NCI-H2107 treated with DMSO at 0.1 percent for 48 hours (cell line): ENCODE measurements at regions not wholly inside any gene's neighbourhood (a gene's known extent, or its start where the extent isn't known, plus 50 kb on each side); places are given as distances from the start of the nearest gene placed in this dataset.

Experiments
- DNase-seq: peaks from one replicate; lab custom pipeline; 2025; ENCODE audit not compliant: unreplicated experiment; lab: John Stamatoyannopoulos, UW

DNA sequence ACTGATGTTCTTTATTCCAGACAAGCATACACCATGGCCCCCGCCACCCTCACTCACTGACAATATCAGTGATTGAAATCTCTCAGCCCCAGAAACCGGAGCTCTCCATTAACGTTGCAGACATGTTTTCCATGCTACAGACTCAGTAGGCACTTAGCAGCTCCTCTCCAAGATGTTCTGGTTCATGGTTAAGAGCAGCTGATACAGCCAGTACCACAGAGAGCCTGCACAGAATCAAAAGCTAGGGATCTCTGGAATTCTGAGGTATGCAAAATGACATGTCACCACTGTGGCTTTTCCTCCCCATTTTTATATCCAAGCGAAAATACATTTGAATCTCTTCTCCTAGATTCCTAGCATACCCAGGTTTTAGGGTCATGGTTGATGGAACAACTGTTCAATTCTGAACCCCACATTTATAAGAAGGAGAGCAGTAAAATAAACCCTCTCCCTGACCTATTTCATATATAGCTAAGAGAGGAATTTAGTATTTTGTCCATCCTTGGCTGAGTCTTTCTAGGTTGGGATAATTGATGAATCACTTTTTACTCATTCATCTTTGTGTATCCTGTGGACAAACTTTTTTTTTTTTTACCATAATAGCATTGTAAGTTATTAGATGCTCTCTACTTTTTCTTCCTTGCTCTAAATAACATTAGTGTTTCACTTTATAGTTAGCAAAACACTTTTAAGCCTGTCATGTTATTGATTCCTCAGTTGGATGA, 488.4 kb upstream of the PIK3C3 start:
- no peak for DNase-seq

DNA sequence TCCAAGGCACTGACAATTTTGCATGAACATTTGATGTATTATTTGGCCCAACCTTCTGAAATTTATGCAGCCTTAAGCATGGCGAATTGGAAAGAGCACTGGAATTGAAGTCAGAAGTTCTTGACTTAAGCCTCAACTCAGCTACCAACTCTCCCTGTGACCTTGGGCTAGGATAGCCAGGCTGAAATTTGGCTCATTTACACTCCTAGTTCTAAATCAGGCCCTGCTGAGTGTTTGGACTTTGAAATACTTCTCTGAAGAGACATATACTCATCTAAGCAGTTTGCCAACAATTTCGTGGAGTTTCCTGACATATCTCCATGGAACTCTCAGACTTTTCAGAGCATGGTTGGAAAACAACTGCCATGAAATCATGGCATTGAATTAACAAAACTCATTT, 489.6 kb upstream of the PIK3C3 start:
- no peak for DNase-seq

DNA sequence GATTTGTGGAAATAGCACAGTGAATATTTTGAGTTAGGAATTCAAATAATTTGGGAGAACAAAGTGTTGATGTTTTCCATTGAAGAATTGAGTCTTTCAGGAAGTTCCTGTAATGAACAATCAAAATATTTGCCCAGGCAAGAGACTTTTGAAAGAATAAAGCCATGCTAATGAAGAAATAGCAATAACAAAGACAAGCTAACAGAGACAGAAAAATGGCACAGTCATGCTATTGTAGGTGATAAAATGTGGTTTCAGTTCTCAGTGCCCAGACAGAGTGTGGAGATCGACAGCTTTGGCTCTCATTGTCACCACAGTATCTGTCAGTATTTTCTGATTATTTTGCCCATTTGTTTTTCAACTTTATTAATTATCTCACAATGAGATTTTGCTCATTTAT, 490.8 kb upstream of the PIK3C3 start:
- DNase-seq: no peak

DNA sequence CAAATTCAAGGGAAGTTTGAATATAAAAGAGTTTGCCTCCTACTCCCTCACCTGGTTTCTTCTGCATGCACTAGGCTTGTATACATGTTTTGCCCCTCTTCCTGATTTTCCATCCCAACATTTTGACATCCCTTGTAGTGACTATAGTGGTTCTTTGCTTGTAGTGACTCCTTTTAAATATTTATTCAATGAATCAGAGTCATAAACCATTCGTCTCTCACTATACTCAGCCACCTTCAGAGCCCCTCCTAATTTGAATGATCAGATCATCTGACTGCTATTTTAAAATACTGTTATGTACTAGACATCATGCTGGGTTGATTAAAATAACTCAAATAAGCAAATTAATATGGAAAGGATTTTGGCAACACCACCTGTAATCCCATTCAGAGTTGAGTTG, 492.1 kb upstream of the PIK3C3 start:
- no peak for DNase-seq

DNA sequence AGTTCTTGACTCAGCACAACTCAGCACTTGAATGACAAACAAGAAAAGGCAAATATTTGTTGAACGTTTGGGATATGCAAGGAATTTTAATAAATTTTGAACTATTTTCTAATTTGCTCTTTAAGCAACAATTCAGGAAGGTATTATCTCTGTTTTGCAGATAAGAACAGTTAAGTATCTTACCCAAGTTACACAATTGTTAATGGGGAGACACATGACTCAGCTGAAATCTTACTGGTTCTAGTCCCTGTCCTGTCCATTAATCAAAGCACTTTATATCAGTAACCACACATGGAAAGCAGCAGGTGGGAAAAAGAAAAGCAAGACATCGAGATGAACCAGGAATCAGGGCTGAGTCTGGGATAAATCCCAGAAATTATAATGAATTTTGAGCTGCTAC, 493.9 kb upstream of the PIK3C3 start:
- no peak for DNase-seq

DNA sequence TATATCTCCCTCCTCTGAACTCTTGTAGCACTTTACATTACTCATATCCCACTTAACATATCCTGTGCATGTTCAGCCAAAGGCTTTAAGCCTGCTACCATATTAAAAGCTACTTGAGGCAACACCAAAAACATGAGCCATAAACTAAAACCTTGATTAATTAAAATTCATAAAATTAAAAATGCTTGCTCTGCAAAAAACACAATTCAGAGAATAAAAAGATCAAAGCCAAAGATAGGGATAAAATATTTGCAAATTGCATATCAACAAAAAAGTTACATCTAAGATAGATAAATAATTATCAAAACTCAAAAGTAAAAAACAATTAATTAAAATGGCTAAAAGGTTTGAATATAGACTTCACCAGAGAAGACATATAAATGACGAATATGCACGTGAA, 495.4 kb upstream of the PIK3C3 start:
- no peak for DNase-seq

DNA sequence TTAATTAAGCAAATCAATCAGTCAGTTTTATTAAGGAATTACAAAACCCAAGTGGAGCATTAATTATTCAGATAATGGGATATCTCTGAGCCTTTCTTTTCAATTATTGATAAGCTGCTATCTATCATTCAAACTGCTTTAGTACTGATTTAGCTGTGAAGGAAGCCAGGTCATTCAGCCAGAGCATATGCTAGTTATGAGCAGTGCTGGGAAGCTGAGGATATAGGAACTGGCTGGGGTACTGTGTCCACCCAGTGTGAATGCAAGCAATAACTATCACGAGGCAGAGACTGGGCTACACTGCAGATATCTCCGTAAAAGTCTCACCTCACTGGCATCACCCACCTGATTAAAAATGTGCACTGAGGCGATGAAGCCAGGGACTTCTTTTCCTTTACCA, 496.7 kb upstream of the PIK3C3 start:
- DNase-seq: no peak

DNA sequence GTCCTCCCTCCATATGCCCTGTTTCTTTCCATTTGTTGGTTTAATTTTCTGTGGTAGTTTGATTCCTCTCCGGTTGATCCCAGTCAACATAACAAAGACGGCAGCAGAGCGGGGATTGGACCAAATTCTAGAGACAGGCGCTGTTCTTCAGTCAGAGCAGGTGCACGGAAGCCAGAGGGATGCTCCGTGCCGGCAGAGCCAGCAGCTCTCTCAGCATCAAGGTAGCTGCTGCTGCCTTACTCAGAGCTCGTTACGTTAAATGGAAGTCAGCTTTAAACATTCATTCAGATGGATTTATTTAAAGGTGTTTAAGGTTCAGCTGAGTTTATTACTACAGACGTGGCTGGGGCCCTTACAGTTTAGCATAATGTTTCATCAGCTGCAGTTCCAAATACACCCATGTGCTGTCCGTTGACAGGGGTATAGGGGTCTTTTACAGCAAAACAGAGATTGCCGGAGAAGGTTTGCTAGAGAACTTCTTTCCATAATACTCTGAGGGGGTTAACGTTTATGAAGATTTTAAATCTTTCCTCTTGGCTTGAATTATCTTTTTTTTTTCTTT, 497.2 kb upstream of the PIK3C3 start:
- no peak for DNase-seq

DNA sequence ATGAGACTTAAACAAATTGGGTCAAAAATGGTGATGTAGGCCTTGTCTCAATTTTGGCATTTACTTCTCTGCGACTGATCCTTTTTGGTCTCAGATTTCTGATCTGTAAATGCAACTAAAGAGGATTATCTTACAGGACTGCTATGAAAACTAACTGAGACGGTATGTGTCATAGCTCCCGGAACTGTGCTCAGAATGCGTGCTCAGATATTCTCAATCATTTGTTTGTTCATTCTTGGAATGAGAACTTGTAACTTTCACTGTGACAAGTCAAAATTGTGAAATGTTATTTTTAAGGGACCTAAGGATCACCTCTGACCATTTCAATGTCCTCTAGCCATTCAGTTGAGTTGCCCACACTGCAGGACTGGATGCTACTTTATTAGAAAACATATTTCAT, 498.2 kb upstream of the PIK3C3 start:
- DNase-seq: no peak

DNA sequence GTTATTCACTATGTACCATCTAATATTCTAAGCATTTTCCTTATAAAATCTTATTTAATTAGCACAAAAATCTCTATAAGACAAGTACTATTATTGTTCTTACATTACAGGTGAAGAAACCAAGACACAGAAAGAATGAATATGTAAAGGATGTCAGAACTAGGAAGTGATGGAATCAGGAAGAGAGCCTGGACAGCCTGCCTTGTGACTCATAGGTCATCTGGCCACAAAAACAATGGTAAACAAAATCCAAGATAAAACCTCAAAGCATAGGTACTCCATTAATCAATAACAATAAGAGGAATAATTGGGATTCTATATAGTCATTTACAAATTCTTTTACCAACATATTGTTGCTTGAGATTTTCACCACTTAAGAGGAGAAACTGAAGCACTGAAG, 505.4 kb upstream of the PIK3C3 start:
- no peak for DNase-seq

DNA sequence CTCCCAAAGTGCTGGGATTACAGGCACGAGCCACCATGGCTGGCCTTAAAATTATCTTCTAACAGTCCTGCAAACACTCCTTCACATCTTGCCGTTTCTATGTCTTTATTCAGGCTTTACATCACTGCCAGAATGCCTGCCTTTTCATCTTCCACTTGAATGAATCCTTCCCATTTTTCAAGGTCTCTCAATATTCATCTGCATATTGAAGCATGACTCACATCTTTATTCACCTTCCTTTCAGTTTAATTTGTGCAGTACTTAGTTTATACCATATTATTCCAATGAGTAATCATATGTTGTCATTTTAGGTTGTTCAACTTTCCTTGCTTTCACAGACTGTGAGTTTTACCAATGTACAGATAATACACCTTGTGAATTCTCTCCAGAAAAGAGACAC, 510.1 kb upstream of the PIK3C3 start:
- DNase-seq: no peak

DNA sequence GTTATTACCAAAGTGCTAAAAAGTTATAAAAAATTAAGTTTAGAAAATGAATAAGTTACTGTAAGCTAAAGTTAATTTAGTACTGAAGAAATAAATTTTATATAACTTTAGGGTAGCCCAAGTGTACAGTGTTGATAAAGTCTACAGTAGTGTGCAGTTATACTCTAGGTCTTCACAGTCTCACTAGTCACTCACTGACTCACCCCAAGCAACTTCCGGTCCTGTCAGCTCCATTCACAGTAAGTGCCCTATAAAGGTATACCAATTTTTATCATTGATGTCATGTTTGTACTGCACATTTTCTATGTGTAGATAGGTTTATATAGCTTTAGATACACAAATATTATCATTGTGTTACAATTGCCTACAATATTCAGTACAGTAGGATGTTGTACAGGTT, 518.3 kb upstream of the PIK3C3 start:
- no peak for DNase-seq

DNA sequence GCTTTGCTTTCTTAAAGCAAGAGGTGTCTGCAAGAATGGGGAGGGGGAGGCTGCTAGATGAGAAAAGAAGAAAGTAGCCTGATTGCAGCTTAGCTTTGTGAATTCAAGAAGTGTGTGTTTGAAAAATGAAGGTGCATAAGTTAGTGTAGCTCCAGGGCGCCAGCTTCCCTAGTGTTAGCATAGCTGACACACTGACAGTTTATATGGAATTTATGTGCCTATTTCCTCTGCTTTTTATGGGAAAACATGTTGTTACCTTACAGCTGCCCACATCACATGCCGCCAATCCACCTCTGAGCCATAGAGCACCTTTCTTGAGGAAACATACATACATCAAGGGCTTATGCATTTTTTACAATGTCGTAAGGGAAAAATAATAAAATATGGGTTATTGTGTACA, 536.4 kb upstream of the PIK3C3 start:
- DNase-seq: no peak

DNA sequence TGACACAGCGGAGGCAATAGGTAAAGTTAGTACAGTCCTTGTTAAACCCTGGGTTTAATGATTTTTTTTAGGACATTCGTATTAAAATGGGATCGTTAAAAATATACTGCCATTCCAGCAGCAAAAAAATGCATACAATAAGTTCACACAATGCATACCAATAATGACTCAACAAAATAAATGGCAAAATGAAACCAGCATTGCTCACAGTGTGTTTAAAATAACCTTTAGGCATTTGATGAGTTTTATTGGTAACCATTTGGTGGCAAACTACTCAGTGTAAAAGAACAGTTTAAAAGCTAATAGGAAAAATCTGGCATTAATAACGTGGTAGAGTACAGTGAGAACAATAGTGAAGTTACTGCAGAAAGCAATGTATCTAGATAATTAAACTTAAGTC, 539.0 kb upstream of the PIK3C3 start:
- DNase-seq: no peak

DNA sequence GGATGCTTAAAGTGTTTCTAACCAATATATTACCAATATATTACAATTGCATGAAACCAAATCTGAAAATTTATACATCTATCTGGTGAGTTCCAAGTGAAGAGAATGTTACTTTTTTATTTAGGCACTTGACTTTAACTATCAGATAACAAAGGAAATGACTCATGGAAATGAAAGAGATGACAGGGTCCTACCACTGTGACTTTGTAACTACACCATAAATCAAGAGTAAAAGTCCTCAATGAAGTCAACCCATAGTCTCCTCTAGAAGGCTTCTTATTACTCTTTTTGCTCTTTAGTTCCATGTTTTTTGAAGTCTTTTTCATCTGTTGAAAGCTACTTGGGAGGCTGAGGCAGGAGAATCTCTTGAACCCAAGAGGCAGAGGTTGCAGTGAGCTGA, 545.0 kb upstream of the PIK3C3 start:
- DNase-seq: no peak

DNA sequence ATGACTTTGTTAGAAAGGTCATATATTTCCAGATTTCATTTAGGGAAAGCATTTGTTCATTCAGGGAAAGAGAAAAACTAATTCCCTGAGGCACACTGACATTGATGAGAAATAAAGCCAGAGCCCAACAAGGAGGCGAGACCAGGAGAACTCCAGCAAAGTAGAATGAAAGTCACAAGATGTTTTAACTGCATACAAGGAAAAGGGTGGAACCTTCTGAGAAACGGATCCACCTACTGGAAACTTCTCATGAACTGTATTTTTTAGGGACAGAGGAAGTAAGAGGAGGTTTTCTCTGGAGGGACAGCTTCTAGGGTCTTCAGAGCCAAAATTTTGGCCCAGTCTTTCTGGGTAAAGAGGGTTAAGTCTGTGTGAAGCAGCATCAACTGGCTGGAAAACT, 548.2 kb upstream of the PIK3C3 start:
- DNase-seq: no peak

DNA sequence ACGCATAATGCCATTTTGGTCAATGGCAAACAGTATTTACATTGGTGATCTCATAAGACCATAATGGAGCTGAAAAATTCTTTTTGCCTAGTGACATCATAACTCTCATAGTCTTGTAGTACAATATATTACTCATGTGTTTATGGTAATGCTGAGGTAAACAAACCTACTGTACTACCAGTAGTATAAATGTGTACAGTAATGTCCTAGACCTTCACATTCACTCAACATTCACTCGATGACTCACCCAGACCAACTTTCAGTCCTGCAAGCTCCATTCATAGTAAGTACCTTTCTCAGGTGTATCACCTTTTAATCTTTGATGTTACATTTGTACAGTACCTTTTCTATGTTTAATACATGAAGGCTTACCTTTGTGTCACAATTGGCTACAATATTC, 558.2 kb upstream of the PIK3C3 start:
- no peak for DNase-seq

DNA sequence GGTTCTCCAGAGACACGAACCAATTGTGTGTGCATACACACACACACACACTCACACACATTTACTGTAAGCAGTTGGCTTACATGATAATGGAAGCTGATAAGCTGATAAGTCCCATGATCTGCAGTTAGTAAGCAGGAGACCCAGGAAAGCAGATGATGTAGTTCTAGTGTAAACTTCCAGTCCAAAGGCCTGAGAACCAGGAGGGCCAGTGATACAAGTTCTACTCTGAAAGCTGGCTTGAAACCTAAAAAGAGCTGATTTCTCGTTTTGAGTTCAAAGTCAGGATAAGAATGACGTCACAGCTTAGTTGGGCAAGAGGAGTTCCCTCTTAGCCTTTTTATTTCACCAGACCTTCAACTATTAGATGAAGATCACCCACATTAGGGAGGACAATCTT, 558.8 kb upstream of the PIK3C3 start:
- DNase-seq: no peak

DNA sequence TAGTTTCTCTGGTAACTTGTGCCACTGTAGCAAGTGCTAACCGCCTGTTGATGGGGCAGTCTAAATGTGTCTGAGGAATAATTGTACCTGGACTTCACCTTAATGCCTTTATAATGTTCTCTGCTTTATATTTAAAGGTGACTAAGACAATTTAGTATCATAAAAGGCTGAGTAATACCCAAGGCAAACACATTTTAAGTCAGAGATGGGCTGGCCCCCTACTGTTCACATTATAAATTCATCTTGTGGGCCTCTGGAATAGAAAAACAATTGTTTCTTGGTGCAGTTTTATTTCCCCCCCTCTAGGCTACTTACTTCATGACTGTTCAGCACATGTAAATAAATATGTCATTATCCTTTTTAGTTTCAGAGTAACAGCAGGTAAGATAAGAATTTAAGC, 559.3 kb upstream of the PIK3C3 start:
- DNase-seq: no peak

DNA sequence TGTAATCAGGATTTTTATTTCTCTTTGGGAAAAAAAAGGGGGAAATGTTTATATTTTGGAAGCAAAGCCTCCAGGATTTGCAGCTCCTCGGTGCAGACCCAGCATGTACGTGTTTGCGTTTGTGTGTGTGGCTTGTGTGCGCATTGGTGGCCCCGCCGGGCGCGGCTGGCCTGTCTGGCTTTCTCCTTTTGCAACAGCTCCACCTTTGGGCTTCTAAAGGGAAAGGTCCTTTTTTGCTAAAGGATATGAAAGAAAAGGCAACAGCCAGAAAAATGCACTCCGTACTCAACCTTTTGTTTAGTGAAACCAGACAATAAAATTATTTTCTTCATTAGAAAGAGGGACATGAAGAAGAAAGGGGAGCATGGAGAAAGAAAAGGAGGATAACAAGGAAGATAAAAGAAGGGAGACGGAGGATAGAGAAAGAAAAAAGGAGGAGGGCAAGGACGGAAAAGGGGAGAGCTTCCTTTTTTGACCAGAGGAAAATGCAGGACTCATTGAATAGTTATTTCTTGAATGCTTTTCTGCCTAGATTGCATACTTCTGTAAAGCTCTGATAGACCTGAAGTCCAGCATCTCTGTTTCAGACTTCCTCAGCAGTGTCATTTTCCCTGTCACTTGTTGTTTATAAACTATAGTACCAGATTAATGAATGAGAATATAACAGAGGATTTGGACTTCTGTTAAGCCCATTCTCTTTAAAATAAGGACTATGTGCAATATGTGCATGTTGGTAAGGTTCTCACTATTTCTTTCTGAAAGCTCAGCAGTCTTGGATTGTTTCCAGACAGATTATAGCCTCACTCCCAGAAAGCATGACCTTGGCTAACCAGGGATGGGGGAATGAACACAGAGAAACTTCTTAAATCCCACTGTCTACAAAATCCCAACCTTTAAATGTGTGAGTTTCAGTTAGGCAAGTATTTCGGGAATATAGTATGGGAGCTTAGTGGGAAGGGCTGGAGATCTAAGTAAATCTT, 563.1 kb upstream of the PIK3C3 start:
- DNase-seq: peak; percentile 73

DNA sequence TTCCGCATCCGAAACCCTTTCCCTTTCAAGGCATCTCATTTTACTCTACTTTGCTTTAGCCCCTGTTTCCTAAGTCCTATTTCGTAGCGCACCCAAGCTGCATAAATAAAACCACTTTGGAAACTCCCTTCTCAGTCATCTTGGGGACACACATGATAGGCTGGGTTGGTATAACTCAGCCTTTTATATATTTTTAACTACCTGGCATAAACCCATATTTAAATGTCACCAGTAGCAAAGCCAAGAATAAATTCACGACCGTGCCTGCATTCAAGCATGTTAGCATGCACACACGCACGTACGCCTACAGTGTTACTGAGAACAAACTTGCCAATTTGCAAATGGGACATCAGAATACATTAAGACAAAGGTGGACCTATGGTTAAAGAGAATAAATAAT, 564.7 kb upstream of the PIK3C3 start:
- DNase-seq: no peak

DNA sequence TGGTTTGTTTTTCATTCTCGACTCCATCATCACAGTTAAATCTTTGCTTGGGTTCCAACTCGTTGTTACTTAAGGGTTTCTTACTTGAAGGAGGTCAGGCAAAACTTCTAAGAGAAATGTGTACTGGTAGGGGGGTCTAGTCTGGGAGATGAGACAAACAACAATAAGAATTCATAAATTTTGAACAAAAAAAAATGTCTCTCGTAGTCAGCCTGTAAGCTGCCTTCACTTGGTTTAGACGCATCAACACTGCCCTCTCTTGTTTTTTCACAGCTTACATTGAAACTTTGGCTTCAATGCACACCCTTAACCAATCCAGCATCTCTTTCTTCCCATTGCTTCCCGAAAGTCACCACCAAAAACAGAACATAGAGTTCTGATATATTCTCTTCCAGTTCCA, 576.4 kb upstream of the PIK3C3 start:
- DNase-seq: peak; percentile 14
